Ovary (tissue), 3 donors: ENCODE measurements at regions not wholly inside any gene's neighbourhood (a gene's known extent, or its start where the extent isn't known, plus 50 kb on each side); places are given as distances from the start of the nearest gene placed in this dataset.

Experiments used
- CTCF ChIP-seq, 3 donors: fragments of 450-650 bp in 2 of 3; fragments of 200-600 bp in 1 of 3; IDR thresholded peaks; one replicate each; pipeline versions ENCODE4 v1.5.1 to v1.8.0; 2016 to 2022; ENCODE audit warnings: antibody characterized with exemption in 3 of 3, mild to moderate bottlenecking in 1 of 3
- EP300 ChIP-seq: sonication (generic); formaldehyde crosslinking; IDR thresholded peaks from one replicate; pipeline ENCODE4 v1.6.1; 2017; ENCODE audit warnings: antibody characterized with exemption
- POLR2A ChIP-seq: fragments of 450-650 bp; IDR thresholded peaks from one replicate; pipeline ENCODE4 v1.6.1; 2017; ENCODE audit warnings: antibody characterized with exemption, mild to moderate bottlenecking, moderate library complexity
- donor health status: DM: no; HTN: no; CAD: no.

- TF ChIP-seq CTCF (IDR thresholded peaks at IDR 0.05) (no peak), EP300 (no peak), POLR2A (no peak)
These were observed 305.5 kb downstream of the ZSWIM6 start for GRCh38 chr5:61637566-61637965.
